IMR-90 (cell line): ENCODE measurements at regions not wholly inside any gene's neighbourhood (a gene's known extent, or its start where the extent isn't known, plus 50 kb on each side); places are given as distances from the start of the nearest gene placed in this dataset.
"Not testable (repeated sequence)": the region's sequence is repeated elsewhere in the genome, so short reads cannot be mapped to it uniquely, and the experiment has no call there.

Experiments used
- BHLHE40 ChIP-seq: fragments of 150-350 bp; IDR thresholded peaks from 2 replicates; pipeline ENCODE4 v1.6.1; 2016; ENCODE audit warnings: mild to moderate bottlenecking, low read depth, low read length
- MAZ ChIP-seq: IDR thresholded peaks from 2 replicates; pipeline ENCODE4 v1.6.1; 2012; ENCODE audit warnings: low read depth, mild to moderate bottlenecking, low read length, improper control_type of control experiment, moderate library complexity, borderline replicate concordance
- POLR2A ChIP-seq: IDR thresholded peaks from 2 replicates; pipeline ENCODE4 v1.6.1; 2012; ENCODE audit warnings: mild to moderate bottlenecking, low read depth, low read length
- SMC3 ChIP-seq: fragments of 150-350 bp; IDR thresholded peaks from 2 replicates; pipeline ENCODE4 v1.6.1; 2016; ENCODE audit warnings: low read depth, mild to moderate bottlenecking, antibody characterized with exemption, low read length, moderate library complexity
- TF ChIP-seq, protein P1 (sequence below): conservative IDR thresholded peaks from 2 replicates; pipeline ENCODE4 v1.5.1; 2012; ENCODE audit warnings: mild to moderate bottlenecking, low read depth, low read length, improper control_type of control experiment

GRCh38 chr14:105720106-105720505, 193.7 kb downstream of the TMEM121 start:
- TF ChIP-seq, protein P1, sequence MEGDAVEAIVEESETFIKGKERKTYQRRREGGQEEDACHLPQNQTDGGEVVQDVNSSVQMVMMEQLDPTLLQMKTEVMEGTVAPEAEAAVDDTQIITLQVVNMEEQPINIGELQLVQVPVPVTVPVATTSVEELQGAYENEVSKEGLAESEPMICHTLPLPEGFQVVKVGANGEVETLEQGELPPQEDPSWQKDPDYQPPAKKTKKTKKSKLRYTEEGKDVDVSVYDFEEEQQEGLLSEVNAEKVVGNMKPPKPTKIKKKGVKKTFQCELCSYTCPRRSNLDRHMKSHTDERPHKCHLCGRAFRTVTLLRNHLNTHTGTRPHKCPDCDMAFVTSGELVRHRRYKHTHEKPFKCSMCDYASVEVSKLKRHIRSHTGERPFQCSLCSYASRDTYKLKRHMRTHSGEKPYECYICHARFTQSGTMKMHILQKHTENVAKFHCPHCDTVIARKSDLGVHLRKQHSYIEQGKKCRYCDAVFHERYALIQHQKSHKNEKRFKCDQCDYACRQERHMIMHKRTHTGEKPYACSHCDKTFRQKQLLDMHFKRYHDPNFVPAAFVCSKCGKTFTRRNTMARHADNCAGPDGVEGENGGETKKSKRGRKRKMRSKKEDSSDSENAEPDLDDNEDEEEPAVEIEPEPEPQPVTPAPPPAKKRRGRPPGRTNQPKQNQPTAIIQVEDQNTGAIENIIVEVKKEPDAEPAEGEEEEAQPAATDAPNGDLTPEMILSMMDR: not testable (repeated sequence)
- not testable (repeated sequence) for TF ChIP-seq MAZ, BHLHE40, POLR2A, SMC3
